ENCODE measurements at regions not wholly inside any gene's neighbourhood (a gene's known extent, or its start where the extent isn't known, plus 50 kb on each side); places are given as distances from the start of the nearest gene placed in this dataset.

- no peak for DNase-seq (ENCODE audit: extremely low read depth in 1 of 11, low read depth in 9 of 11, low spot score in 4 of 11)
Observed at GRCh38 chr3:8215821-8216220, 285.8 kb upstream of the LMCD1 start.

- DNase-seq (ENCODE audit: extremely low read depth in 1 of 11, low read depth in 9 of 11, low spot score in 4 of 11), result no peak
Observed at GRCh38 chr3:8218353-8218940, 283.2 kb upstream of the LMCD1 start.

GRCh38 chr3:8220291-8220690 is 281.3 kb upstream of the LMCD1 start:
- DNase-seq (ENCODE audit: extremely low read depth in 1 of 11, low read depth in 9 of 11, low spot score in 4 of 11), result no peak

- peak in 3 of 11 donors; percentile 10 to 25 (median 22) for DNase-seq (ENCODE audit: extremely low read depth in 1 of 11, low read depth in 9 of 11, low spot score in 4 of 11)
Observed at GRCh38 chr3:8223766-8224165, 277.9 kb upstream of the LMCD1 start.

- DNase-seq (ENCODE audit: extremely low read depth in 1 of 11, low read depth in 9 of 11, low spot score in 4 of 11), result no peak
Observed at GRCh38 chr3:8224941-8225340, 276.7 kb upstream of the LMCD1 start.

GRCh38 chr3:8233938-8234337 is 267.7 kb upstream of the LMCD1 start:
- DNase-seq (ENCODE audit: extremely low read depth in 1 of 11, low read depth in 9 of 11, low spot score in 4 of 11), result no peak

- DNase-seq (ENCODE audit: extremely low read depth in 1 of 11, low read depth in 9 of 11, low spot score in 4 of 11), result no peak
Observed at GRCh38 chr3:8236264-8236663, 265.4 kb upstream of the LMCD1 start.

GRCh38 chr3:8237893-8238292 is 263.7 kb upstream of the LMCD1 start:
- DNase-seq (ENCODE audit: extremely low read depth in 1 of 11, low read depth in 9 of 11, low spot score in 4 of 11), result no peak

- no peak for DNase-seq (ENCODE audit: extremely low read depth in 1 of 11, low read depth in 9 of 11, low spot score in 4 of 11)
Observed at GRCh38 chr3:8238432-8238831, 263.2 kb upstream of the LMCD1 start.

GRCh38 chr3:8239095-8239494 is 262.5 kb upstream of the LMCD1 start:
- DNase-seq (ENCODE audit: extremely low read depth in 1 of 11, low read depth in 9 of 11, low spot score in 4 of 11), result no peak

- peak in 3 of 11 donors; percentile 29 to 39 (median 36) for DNase-seq (ENCODE audit: extremely low read depth in 1 of 11, low read depth in 9 of 11, low spot score in 4 of 11)
Observed at GRCh38 chr3:8239718-8240695, 261.6 kb upstream of the LMCD1 start.

GRCh38 chr3:8246070-8246469 is 255.6 kb upstream of the LMCD1 start:
- DNase-seq (ENCODE audit: extremely low read depth in 1 of 11, low read depth in 9 of 11, low spot score in 4 of 11), result peak in 3 of 11 donors; percentile 20 to 50 (median 42)

GRCh38 chr3:8253201-8253600 is 248.4 kb upstream of the LMCD1 start:
- DNase-seq (ENCODE audit: extremely low read depth in 1 of 11, low read depth in 9 of 11, low spot score in 4 of 11), result no peak

- no peak for DNase-seq (ENCODE audit: extremely low read depth in 1 of 11, low read depth in 9 of 11, low spot score in 4 of 11)
Observed at GRCh38 chr3:8254489-8254888, 247.1 kb upstream of the LMCD1 start.

GRCh38 chr3:8255725-8256124 is 245.9 kb upstream of the LMCD1 start:
- DNase-seq (ENCODE audit: extremely low read depth in 1 of 11, low read depth in 9 of 11, low spot score in 4 of 11), result no peak

GRCh38 chr3:8256441-8257071 is 245.1 kb upstream of the LMCD1 start:
- no peak for DNase-seq (ENCODE audit: extremely low read depth in 1 of 11, low read depth in 9 of 11, low spot score in 4 of 11)

GRCh38 chr3:8261018-8261417 is 240.6 kb upstream of the LMCD1 start:
- DNase-seq (ENCODE audit: extremely low read depth in 1 of 11, low read depth in 9 of 11, low spot score in 4 of 11), result no peak

GRCh38 chr3:8266730-8267131 is 234.9 kb upstream of the LMCD1 start:
- DNase-seq (ENCODE audit: extremely low read depth in 1 of 11, low read depth in 9 of 11, low spot score in 4 of 11), result no peak

GRCh38 chr3:8273479-8273878 is 228.1 kb upstream of the LMCD1 start:
- no peak for DNase-seq (ENCODE audit: extremely low read depth in 1 of 11, low read depth in 9 of 11, low spot score in 4 of 11)

GRCh38 chr3:8276056-8276455 is 225.6 kb upstream of the LMCD1 start:
- DNase-seq (ENCODE audit: extremely low read depth in 1 of 11, low read depth in 9 of 11, low spot score in 4 of 11), result no peak
